Activated CD8-positive, alpha-beta memory T cell treated with anti-CD3 and anti-CD28 coated beads for 24 hours (primary cell): ENCODE measurements at regions not wholly inside any gene's neighbourhood (a gene's known extent, or its start where the extent isn't known, plus 50 kb on each side); places are given as distances from the start of the nearest gene placed in this dataset.
"Not testable (repeated sequence)": the region's sequence is repeated elsewhere in the genome, so short reads cannot be mapped to it uniquely, and the experiment has no call there.

Experiments
- DNase-seq: peaks from one replicate; pipeline ENCODE4 v3.0.0-alpha.2; 2020

GRCh38 chr1:82387012-82387366 lies 586.3 kb downstream of the ADGRL2 start:
- DNase-seq, result no peak

- no peak for DNase-seq
These were observed 585.8 kb downstream of the ADGRL2 start for GRCh38 chr1:82386365-82387011.

GRCh38 chr1:82384776-82385175 lies 584.0 kb downstream of the ADGRL2 start:
- no peak for DNase-seq

- no peak for DNase-seq
These were observed 576.6 kb downstream of the ADGRL2 start for GRCh38 chr1:82377201-82377884.

GRCh38 chr1:82373710-82374109 lies 573.0 kb downstream of the ADGRL2 start:
- no peak for DNase-seq

- no peak for DNase-seq
These were observed 571.2 kb downstream of the ADGRL2 start for GRCh38 chr1:82371844-82372498.

GRCh38 chr1:82367456-82367855 lies 566.7 kb downstream of the ADGRL2 start:
- DNase-seq, result no peak

- no peak for DNase-seq
These were observed 566.0 kb downstream of the ADGRL2 start for GRCh38 chr1:82366689-82367088.

GRCh38 chr1:82359541-82359940 lies 558.8 kb downstream of the ADGRL2 start:
- not testable (repeated sequence) for DNase-seq

- not testable (repeated sequence) for DNase-seq
These were observed 558.0 kb downstream of the ADGRL2 start for GRCh38 chr1:82358706-82359105.

- DNase-seq, result not testable (repeated sequence)
These were observed 553.8 kb downstream of the ADGRL2 start for GRCh38 chr1:82354546-82354945.

- no peak for DNase-seq
These were observed 547.8 kb downstream of the ADGRL2 start for GRCh38 chr1:82348487-82348886.

GRCh38 chr1:82346141-82346540 lies 545.4 kb downstream of the ADGRL2 start:
- no peak for DNase-seq

GRCh38 chr1:82343381-82343780 lies 542.6 kb downstream of the ADGRL2 start:
- no peak for DNase-seq

GRCh38 chr1:82337635-82338034 lies 536.9 kb downstream of the ADGRL2 start:
- DNase-seq, result no peak

- DNase-seq, result no peak
These were observed 529.6 kb downstream of the ADGRL2 start for GRCh38 chr1:82330330-82330729.

GRCh38 chr1:82329226-82329625 lies 528.5 kb downstream of the ADGRL2 start:
- no peak for DNase-seq

- DNase-seq, result no peak
These were observed 522.6 kb downstream of the ADGRL2 start for GRCh38 chr1:82323144-82323841.

GRCh38 chr1:82321794-82322193 lies 521.1 kb downstream of the ADGRL2 start:
- no peak for DNase-seq

- DNase-seq, result no peak
These were observed 518.8 kb downstream of the ADGRL2 start for GRCh38 chr1:82319546-82319945.

- no peak for DNase-seq
These were observed 518.2 kb downstream of the ADGRL2 start for GRCh38 chr1:82318921-82319320.

- no peak for DNase-seq
These were observed 517.5 kb downstream of the ADGRL2 start for GRCh38 chr1:82318265-82318664.

- no peak for DNase-seq
These were observed 516.9 kb downstream of the ADGRL2 start for GRCh38 chr1:82317671-82318070.

GRCh38 chr1:82299656-82300055 lies 498.9 kb downstream of the ADGRL2 start:
- DNase-seq, result no peak
